IMR-90 (cell line): ENCODE measurements at regions not wholly inside any gene's neighbourhood (a gene's known extent, or its start where the extent isn't known, plus 50 kb on each side); places are given as distances from the start of the nearest gene placed in this dataset.

Experiments
- ATAC-seq: fragments of 200-7000 bp; cut with Tn5 transposase; 2 replicates; pipeline ENCODE4 v1.9.1; 2020; ENCODE audit warnings: low read depth, mild to moderate bottlenecking, moderate library complexity
- BruUV-seq: library from RNA; stranded (reverse); fragments of 400-500 nt; replicated peaks from 2 replicates; lab custom pipeline; 2021; lab: Mats Ljungman, UMichigan
- CTCF ChIA-PET: fragments of 300-600 bp; formaldehyde crosslinking; extraction: SDS; loops from one replicate; lab custom pipeline; 2021; ENCODE audit warnings: antibody characterized with exemption; lab: Yijun Ruan, JAX
- POLR2A ChIA-PET: fragments of 300-600 bp; sonication (Branson Sonifier 250); formaldehyde crosslinking; loops from one replicate; lab custom pipeline; 2022; ENCODE audit warnings: antibody characterized with exemption; ENCODE audit not compliant: unreplicated experiment; lab: Charles Lee
- DNase-seq: peaks from one replicate; pipeline ENCODE4 v3.0.0; 2013
- H2AFZ ChIP-seq: replicated peaks from 2 replicates; pipeline ENCODE3; 2013; ENCODE audit warnings: low read length, mild to moderate bottlenecking; ENCODE audit not compliant: poor library complexity
- H2AK5ac ChIP-seq: 2 replicates; pipeline ENCODE4 v1.6.1; 2013; ENCODE audit warnings: low read depth, low read length, inconsistent platforms
- H2AK9ac ChIP-seq: replicated peaks from 2 replicates; pipeline ENCODE3; 2013; ENCODE audit warnings: mild to moderate bottlenecking, low read depth, low read length, moderate library complexity; ENCODE audit not compliant: poor library complexity
- H2BK120ac ChIP-seq: 2 replicates; pipeline ENCODE4 v1.6.1; 2013; ENCODE audit warnings: low read depth, low read length, inconsistent platforms
- H2BK15ac ChIP-seq: 3 replicates; pipeline ENCODE4 v1.6.1; 2013; ENCODE audit warnings: low read depth, low read length, inconsistent platforms
- H2BK20ac ChIP-seq: 2 replicates; pipeline ENCODE4 v1.6.1; 2013; ENCODE audit warnings: low read depth, mild to moderate bottlenecking, inconsistent platforms, low read length, moderate library complexity
- H2BK5ac ChIP-seq: 2 replicates; pipeline ENCODE4 v1.6.1; 2013; ENCODE audit warnings: mild to moderate bottlenecking, low read depth, low read length, inconsistent platforms; ENCODE audit not compliant: poor library complexity, severe bottlenecking
- H3K14ac ChIP-seq: replicated peaks from 2 replicates; pipeline ENCODE4 v1.6.1; 2013; ENCODE audit warnings: low read depth, low read length, inconsistent platforms
- H3K18ac ChIP-seq: 2 replicates; pipeline ENCODE4 v1.6.1; 2013; ENCODE audit warnings: low read depth, low read length, control low read depth
- H3K23ac ChIP-seq: 2 replicates; pipeline ENCODE4 v1.6.1; 2013; ENCODE audit warnings: low read depth, low read length, inconsistent platforms
- H3K27ac ChIP-seq: 2 replicates; pipeline ENCODE4 v1.5.1; 2013; ENCODE audit warnings: mild to moderate bottlenecking, control low read depth, low read length; ENCODE audit not compliant: insufficient read depth
- H3K27me3 ChIP-seq: 2 replicates; pipeline ENCODE4 v1.6.1; 2013; ENCODE audit warnings: low read length; ENCODE audit not compliant: control insufficient read depth, insufficient read depth
- H3K36me3 ChIP-seq: 2 replicates; pipeline ENCODE4 v1.6.1; 2013; ENCODE audit warnings: low read length, mixed read lengths; ENCODE audit not compliant: control insufficient read depth, insufficient read depth
- H3K4ac ChIP-seq: 2 replicates; pipeline ENCODE4 v1.6.1; 2013; ENCODE audit warnings: low read depth, low read length, inconsistent platforms
- H3K4me1 ChIP-seq: 2 replicates; pipeline ENCODE4 v1.6.1; 2013; ENCODE audit warnings: low read length, mixed read lengths; ENCODE audit not compliant: control insufficient read depth, insufficient read depth
- H3K4me2 ChIP-seq: 2 replicates; pipeline ENCODE4 v1.6.1; 2013; ENCODE audit warnings: low read depth, mild to moderate bottlenecking, control low read depth, low read length, moderate library complexity
- H3K4me3 ChIP-seq: 2 replicates; pipeline ENCODE4 v1.5.1; 2013; ENCODE audit warnings: low read depth, mild to moderate bottlenecking, control low read depth, low read length, moderate library complexity; ENCODE audit not compliant: insufficient read depth
- H3K56ac ChIP-seq: 2 replicates; pipeline ENCODE4 v1.6.1; 2013; ENCODE audit warnings: low read length, inconsistent platforms; ENCODE audit not compliant: insufficient read depth; ENCODE audit errors: extremely low read depth
- H3K79me1 ChIP-seq, 2 experiments: 2 replicates each; pipeline ENCODE4 v1.6.1; 2013; ENCODE audit warnings: low read length in 2 of 2, inconsistent platforms in 1 of 2, low read depth in 1 of 2
- H3K9ac ChIP-seq: 2 replicates; pipeline ENCODE4 v1.6.1; 2013; ENCODE audit warnings: low read depth, low read length, control low read depth
- H3K9me1 ChIP-seq: 2 replicates; pipeline ENCODE4 v1.6.1; 2013; ENCODE audit warnings: low read length, inconsistent platforms; ENCODE audit not compliant: insufficient read depth
- H3K9me3 ChIP-seq: 2 replicates; pipeline ENCODE4 v1.6.1; 2013; ENCODE audit warnings: low read length; ENCODE audit not compliant: control insufficient read depth, insufficient read depth
- H4K20me1 ChIP-seq: 2 replicates; pipeline ENCODE4 v1.6.1; 2013; ENCODE audit warnings: low read length, inconsistent platforms; ENCODE audit not compliant: insufficient read depth
- H4K5ac ChIP-seq: 2 replicates; pipeline ENCODE4 v1.6.1; 2013; ENCODE audit warnings: mild to moderate bottlenecking, low read depth, low read length, control low read depth
- H4K8ac ChIP-seq, 2 experiments: 2 replicates each; pipeline ENCODE4 v1.6.1; 2013; ENCODE audit warnings: low read depth in 2 of 2, low read length in 2 of 2, control low read depth in 1 of 2, inconsistent platforms in 1 of 2
- H4K91ac ChIP-seq: 2 replicates; pipeline ENCODE4 v1.6.1; 2013; ENCODE audit warnings: low read depth, low read length, inconsistent platforms; ENCODE audit not compliant: insufficient read depth
- BHLHE40 ChIP-seq: fragments of 150-350 bp; IDR thresholded peaks from 2 replicates; pipeline ENCODE4 v1.6.1; 2016; ENCODE audit warnings: mild to moderate bottlenecking, low read depth, low read length
- CEBPB ChIP-seq: IDR thresholded peaks from 2 replicates; pipeline ENCODE4 v1.6.1; 2012; ENCODE audit warnings: low read depth, low read length, improper control_type of control experiment
- CHD1 ChIP-seq: IDR thresholded peaks from 2 replicates; pipeline ENCODE4 v1.6.1; 2012; ENCODE audit warnings: low read depth, low read length, improper control_type of control experiment
- FOS ChIP-seq: fragments of 150-350 bp; IDR thresholded peaks from 2 replicates; pipeline ENCODE4 v1.6.1; 2016; ENCODE audit warnings: low read depth, low read length
- MAFK ChIP-seq: IDR thresholded peaks from 2 replicates; pipeline ENCODE4 v1.6.1; 2012; ENCODE audit warnings: low read depth, low read length, improper control_type of control experiment
- MAZ ChIP-seq: IDR thresholded peaks from 2 replicates; pipeline ENCODE4 v1.6.1; 2012; ENCODE audit warnings: low read depth, mild to moderate bottlenecking, low read length, improper control_type of control experiment, moderate library complexity, borderline replicate concordance
- MXI1 ChIP-seq: IDR thresholded peaks from 2 replicates; pipeline ENCODE4 v1.6.1; 2012; ENCODE audit warnings: low read depth, mild to moderate bottlenecking, low read length, moderate library complexity, borderline replicate concordance
- NFE2L2 ChIP-seq: fragments of 150-350 bp; IDR thresholded peaks from 2 replicates; pipeline ENCODE4 v1.6.1; 2016; ENCODE audit warnings: low read depth, mild to moderate bottlenecking, low read length
- POLR2A ChIP-seq: IDR thresholded peaks from 2 replicates; pipeline ENCODE4 v1.6.1; 2012; ENCODE audit warnings: mild to moderate bottlenecking, low read depth, low read length
- RAD21 ChIP-seq: IDR thresholded peaks from 2 replicates; pipeline ENCODE4 v1.6.1; 2012; ENCODE audit warnings: low read length, improper control_type of control experiment
- RCOR1 ChIP-seq: IDR thresholded peaks from 2 replicates; pipeline ENCODE4 v1.6.1; 2012; ENCODE audit warnings: mild to moderate bottlenecking, low read length, improper control_type of control experiment; ENCODE audit not compliant: insufficient replicate concordance
- RFX5 ChIP-seq: IDR thresholded peaks from 2 replicates; pipeline ENCODE4 v1.8.0; 2012; ENCODE audit warnings: low read depth, mild to moderate bottlenecking, low read length, moderate library complexity
- WGBS, 2 experiments: methylation state at CpG; one replicate each; pipeline versions ENCODE4 v1.1.5 to v1.1.7; 2013; ENCODE audit warnings: missing lambda C conversion rate in 2 of 2; ENCODE audit not compliant: insufficient read length in 1 of 2; ENCODE audit errors: extremely low coverage in 2 of 2; 5-methylcytosine and 5-hydroxymethylcytosine counted together
- dilution Hi-C: fragments of 300-500 bp; cut with HindIII; formaldehyde crosslinking; loops from one replicate; pipeline ENCODE4 v1.14.3; 2018; ENCODE audit warnings: low sequenced_read_pairs; ENCODE audit not compliant: unreplicated experiment
- in situ Hi-C: fragments of 300-500 bp; cut with MboI; formaldehyde crosslinking; loops from 3 replicates; pipeline ENCODE4 v1.14.3; 2019; ENCODE audit warnings: low sequenced_read_pairs, inconsistent platforms, mixed read lengths
- intact Hi-C: fragments of 100-400 bp; cut with micrococcal nuclease; formaldehyde crosslinking; loops from 2 replicates; pipeline ENCODE4 v1.10.0; 2022
- TF ChIP-seq, protein P1 (sequence below): fragments of 150-350 bp; IDR thresholded peaks from 2 replicates; pipeline ENCODE4 v1.6.1; 2017; ENCODE audit warnings: mild to moderate bottlenecking, antibody characterized with exemption, low read length, low read depth
- TF ChIP-seq, protein P2 (sequence below): conservative IDR thresholded peaks from 2 replicates; pipeline ENCODE4 v1.5.1; 2012; ENCODE audit warnings: mild to moderate bottlenecking, low read depth, low read length, improper control_type of control experiment
- TF ChIP-seq, protein P3 (sequence below): fragments of 150-350 bp; IDR thresholded peaks from 2 replicates; pipeline ENCODE4 v1.6.1; 2016; ENCODE audit warnings: low read depth, mild to moderate bottlenecking, low read length, moderate library complexity, borderline replicate concordance

DNA sequence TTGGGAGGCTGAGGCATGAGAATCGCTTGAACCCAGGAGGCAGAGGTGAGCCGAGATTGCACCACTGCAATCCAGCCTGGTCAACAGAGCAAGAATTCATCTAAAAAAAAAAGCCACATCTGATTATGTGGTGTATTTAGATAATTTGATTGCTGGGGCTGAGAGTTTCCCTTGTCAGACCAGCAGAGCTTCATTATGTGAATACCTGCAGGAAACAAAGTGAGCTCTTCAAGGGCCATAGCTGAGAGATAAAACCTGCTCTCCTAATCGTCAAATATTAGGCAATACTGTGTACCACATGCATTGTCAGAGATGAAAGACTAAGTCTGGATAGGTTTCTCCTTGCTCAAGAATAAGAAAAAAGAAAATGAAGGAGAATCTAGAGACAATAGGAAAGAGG, 800.0 kb upstream of the IGFBP7 start:
- BruUV-seq, result no TSS peak
- Histone ChIP-seq H3K4ac (no peak overlapping the region), H2BK15ac (no peak overlapping the region), H2AFZ (no peak overlapping the region), H3K4me1 (no peaks in the 10 kb centered on the region), H3K27me3 (no peaks in the 10 kb centered on the region), H3K27ac (no peak overlapping the region), H2AK5ac (no peak overlapping the region), H3K4me2 (no peak overlapping the region), H4K5ac (no peak overlapping the region), H3K14ac (no peak overlapping the region), H3K36me3 (no peaks in the 10 kb centered on the region), H3K9me1 (no peaks in the 10 kb centered on the region), H3K18ac (no peak overlapping the region), H3K9ac (no peak overlapping the region), H2AK9ac (no peak overlapping the region), H2BK120ac (no peak overlapping the region), H3K9me3 (peaks cover 1% of the 10 kb centered on the region; the same call in 1 of the 2 replicates), H2BK5ac (no peak overlapping the region), H3K79me1 (no peaks in the 10 kb centered on the region), H3K56ac (no peak overlapping the region), H4K20me1 (no peaks in the 10 kb centered on the region), H3K4me3 (no peak overlapping the region), H2BK20ac (no peak overlapping the region), H4K91ac (no peak overlapping the region), H3K23ac (no peak overlapping the region), H4K8ac (no peak overlapping the region)
- no CpG with 5 or more reads among the region's 3 CpGs for WGBS, 2 experiments
- ChIA-PET POLR2A (no interaction called here), CTCF (no interaction called here)
- dilution Hi-C loops, result no loop called here
- in situ Hi-C loops, result no loop called here
- DNase-seq (no peak), ATAC-seq (no peak)
- intact Hi-C loops, result no loop called here
- TF ChIP-seq CHD1, result no peak
- TF ChIP-seq, protein P1, sequence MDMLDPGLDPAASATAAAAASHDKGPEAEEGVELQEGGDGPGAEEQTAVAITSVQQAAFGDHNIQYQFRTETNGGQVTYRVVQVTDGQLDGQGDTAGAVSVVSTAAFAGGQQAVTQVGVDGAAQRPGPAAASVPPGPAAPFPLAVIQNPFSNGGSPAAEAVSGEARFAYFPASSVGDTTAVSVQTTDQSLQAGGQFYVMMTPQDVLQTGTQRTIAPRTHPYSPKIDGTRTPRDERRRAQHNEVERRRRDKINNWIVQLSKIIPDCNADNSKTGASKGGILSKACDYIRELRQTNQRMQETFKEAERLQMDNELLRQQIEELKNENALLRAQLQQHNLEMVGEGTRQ, result no peak
- no peak for TF ChIP-seq RFX5
- TF ChIP-seq RCOR1, result no peak
- no peak for TF ChIP-seq FOS
- TF ChIP-seq POLR2A, result no peak
- TF ChIP-seq NFE2L2, result no peak
- TF ChIP-seq MAFK, result no peak
- no peak for TF ChIP-seq RAD21
- TF ChIP-seq MAZ, result no peak
- no peak for TF ChIP-seq CEBPB
- TF ChIP-seq, protein P2, sequence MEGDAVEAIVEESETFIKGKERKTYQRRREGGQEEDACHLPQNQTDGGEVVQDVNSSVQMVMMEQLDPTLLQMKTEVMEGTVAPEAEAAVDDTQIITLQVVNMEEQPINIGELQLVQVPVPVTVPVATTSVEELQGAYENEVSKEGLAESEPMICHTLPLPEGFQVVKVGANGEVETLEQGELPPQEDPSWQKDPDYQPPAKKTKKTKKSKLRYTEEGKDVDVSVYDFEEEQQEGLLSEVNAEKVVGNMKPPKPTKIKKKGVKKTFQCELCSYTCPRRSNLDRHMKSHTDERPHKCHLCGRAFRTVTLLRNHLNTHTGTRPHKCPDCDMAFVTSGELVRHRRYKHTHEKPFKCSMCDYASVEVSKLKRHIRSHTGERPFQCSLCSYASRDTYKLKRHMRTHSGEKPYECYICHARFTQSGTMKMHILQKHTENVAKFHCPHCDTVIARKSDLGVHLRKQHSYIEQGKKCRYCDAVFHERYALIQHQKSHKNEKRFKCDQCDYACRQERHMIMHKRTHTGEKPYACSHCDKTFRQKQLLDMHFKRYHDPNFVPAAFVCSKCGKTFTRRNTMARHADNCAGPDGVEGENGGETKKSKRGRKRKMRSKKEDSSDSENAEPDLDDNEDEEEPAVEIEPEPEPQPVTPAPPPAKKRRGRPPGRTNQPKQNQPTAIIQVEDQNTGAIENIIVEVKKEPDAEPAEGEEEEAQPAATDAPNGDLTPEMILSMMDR, result no peak
- no peak for TF ChIP-seq MXI1
- TF ChIP-seq BHLHE40, result no peak
- TF ChIP-seq, protein P3, sequence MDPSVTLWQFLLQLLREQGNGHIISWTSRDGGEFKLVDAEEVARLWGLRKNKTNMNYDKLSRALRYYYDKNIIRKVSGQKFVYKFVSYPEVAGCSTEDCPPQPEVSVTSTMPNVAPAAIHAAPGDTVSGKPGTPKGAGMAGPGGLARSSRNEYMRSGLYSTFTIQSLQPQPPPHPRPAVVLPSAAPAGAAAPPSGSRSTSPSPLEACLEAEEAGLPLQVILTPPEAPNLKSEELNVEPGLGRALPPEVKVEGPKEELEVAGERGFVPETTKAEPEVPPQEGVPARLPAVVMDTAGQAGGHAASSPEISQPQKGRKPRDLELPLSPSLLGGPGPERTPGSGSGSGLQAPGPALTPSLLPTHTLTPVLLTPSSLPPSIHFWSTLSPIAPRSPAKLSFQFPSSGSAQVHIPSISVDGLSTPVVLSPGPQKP, result no peak
